ENCODE measurements at regions not wholly inside any gene's neighbourhood (a gene's known extent, or its start where the extent isn't known, plus 50 kb on each side); places are given as distances from the start of the nearest gene placed in this dataset.

DNA sequence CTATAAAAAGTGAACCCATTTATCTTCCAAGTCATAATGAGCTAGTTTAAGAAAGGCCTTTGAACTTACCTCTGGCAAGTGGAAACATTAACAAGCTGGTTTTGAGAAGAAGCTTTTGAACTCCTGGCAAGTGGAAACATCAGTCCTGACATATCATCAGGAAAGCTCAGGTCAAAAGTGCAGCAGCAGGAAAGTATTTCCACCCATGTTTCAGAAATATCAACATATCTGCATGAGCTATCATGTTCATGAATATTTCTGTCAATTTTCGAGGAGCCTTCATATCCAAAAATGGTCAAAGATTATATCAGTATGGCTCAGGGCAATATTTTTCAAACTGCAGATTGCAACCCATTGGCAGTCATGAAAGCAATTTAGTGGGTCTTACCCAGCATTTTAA lies 133.9 kb downstream of the PLK2 start:
- TF ChIP-seq, protein P1, sequence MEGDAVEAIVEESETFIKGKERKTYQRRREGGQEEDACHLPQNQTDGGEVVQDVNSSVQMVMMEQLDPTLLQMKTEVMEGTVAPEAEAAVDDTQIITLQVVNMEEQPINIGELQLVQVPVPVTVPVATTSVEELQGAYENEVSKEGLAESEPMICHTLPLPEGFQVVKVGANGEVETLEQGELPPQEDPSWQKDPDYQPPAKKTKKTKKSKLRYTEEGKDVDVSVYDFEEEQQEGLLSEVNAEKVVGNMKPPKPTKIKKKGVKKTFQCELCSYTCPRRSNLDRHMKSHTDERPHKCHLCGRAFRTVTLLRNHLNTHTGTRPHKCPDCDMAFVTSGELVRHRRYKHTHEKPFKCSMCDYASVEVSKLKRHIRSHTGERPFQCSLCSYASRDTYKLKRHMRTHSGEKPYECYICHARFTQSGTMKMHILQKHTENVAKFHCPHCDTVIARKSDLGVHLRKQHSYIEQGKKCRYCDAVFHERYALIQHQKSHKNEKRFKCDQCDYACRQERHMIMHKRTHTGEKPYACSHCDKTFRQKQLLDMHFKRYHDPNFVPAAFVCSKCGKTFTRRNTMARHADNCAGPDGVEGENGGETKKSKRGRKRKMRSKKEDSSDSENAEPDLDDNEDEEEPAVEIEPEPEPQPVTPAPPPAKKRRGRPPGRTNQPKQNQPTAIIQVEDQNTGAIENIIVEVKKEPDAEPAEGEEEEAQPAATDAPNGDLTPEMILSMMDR (IDR thresholded peaks at IDR 0.05; ENCODE audit: low read length), result no peak
- TF ChIP-seq EZH2 (IDR thresholded peaks at IDR 0.05; ENCODE audit: borderline replicate concordance, low read length), result no peak

DNA sequence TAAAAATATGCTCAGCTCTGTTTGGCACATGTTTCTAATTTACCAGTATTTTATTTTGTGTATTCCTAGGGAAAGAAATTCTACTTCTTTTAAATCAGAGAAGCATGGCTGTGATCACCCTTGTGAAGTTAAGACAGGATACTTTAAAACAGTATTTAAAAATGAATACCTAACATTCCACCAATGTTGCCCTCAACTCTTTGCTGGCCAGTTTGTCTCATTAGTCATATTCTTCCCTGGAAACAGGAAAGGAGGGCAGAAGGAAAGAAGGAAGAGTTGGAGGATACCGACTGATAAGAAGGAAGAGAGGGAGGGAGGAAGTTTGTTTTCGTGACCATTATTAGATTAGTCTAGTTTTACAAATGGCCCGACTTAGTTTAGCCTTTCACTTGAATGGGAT lies 137.4 kb downstream of the PLK2 start:
- no peaks in the 10 kb centered on the region for H3K4me1 ChIP-seq (ENCODE audit: insufficient read depth, low read length, severe bottlenecking)
- no peak overlapping the region for H3K27ac ChIP-seq (ENCODE audit: low read depth, low read length, poor library complexity, severe bottlenecking)
- no peak overlapping the region for H3K4me3 ChIP-seq (ENCODE audit: low read depth, low read length, poor library complexity, severe bottlenecking)
- no peak overlapping the region for H2AFZ ChIP-seq (ENCODE audit: low read length)
- TF ChIP-seq EZH2 (IDR thresholded peaks at IDR 0.05; ENCODE audit: borderline replicate concordance, low read length), result no peak
- TF ChIP-seq, protein P1 (IDR thresholded peaks at IDR 0.05; ENCODE audit: low read length), result no peak
- no peak overlapping the region for H3K9ac ChIP-seq (ENCODE audit: low read length)
- no peaks in the 10 kb centered on the region for H3K36me3 ChIP-seq (ENCODE audit: insufficient read depth, low read length)
- H4K20me1 ChIP-seq (ENCODE audit: insufficient read depth, low read length), result no peaks in the 10 kb centered on the region
- H3K27me3 ChIP-seq (ENCODE audit: insufficient read depth, low read length), result no peaks in the 10 kb centered on the region
- H3K9me3 ChIP-seq (ENCODE audit: low read length), result no peaks in the 10 kb centered on the region
- H3K79me2 ChIP-seq (ENCODE audit: insufficient read depth, low read length), result no peaks in the 10 kb centered on the region
- no peaks in the 10 kb centered on the region for H3K9me2 ChIP-seq (ENCODE audit: low read depth, low read length)
- no peak overlapping the region for H3K4me2 ChIP-seq (ENCODE audit: low read length)
- H3F3A ChIP-seq (ENCODE audit: insufficient read depth, low read length), result no peaks in the 10 kb centered on the region

More for the DNA sequence above, 133.9 kb downstream of the PLK2 start:
- Histone ChIP-seq H4K20me1 (ENCODE audit: insufficient read depth, low read length) (no peaks in the 10 kb centered on the region), H3K27ac (ENCODE audit: low read depth, low read length, poor library complexity, severe bottlenecking) (no peak overlapping the region), H3K27me3 (ENCODE audit: insufficient read depth, low read length) (no peaks in the 10 kb centered on the region), H3K9me2 (ENCODE audit: low read depth, low read length) (no peaks in the 10 kb centered on the region), H3F3A (ENCODE audit: insufficient read depth, low read length) (no peaks in the 10 kb centered on the region), H3K4me1 (ENCODE audit: insufficient read depth, low read length, severe bottlenecking) (no peaks in the 10 kb centered on the region), H3K36me3 (ENCODE audit: insufficient read depth, low read length) (no peaks in the 10 kb centered on the region), H3K79me2 (ENCODE audit: insufficient read depth, low read length) (no peaks in the 10 kb centered on the region), H3K4me3 (ENCODE audit: low read depth, low read length, poor library complexity, severe bottlenecking) (no peak overlapping the region), H3K9me3 (ENCODE audit: low read length) (no peaks in the 10 kb centered on the region), H3K9ac (ENCODE audit: low read length) (no peak overlapping the region), H2AFZ (ENCODE audit: low read length) (no peak overlapping the region), H3K4me2 (ENCODE audit: low read length) (no peak overlapping the region)

DNA sequence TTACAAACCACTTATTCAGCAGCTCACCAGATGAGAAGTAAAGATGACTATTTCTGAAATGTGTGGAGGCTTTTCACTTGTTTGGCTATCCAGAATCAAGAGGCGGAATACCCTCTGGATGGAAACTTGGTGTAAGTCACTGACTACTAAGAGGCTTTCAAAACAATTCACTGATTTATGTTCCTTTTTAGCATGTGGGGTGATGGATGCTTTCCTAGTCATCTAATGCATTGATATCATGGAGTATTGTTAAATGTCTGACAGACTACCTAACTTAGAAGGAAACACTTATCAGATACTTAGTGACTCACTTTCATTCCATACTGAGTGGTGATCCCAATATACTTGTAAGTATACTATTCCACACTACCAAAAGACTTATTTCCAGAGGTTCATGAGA lies 141.4 kb downstream of the PLK2 start:
- Histone ChIP-seq H3K4me1 (ENCODE audit: insufficient read depth, low read length, severe bottlenecking) (no peaks in the 10 kb centered on the region), H3K79me2 (ENCODE audit: insufficient read depth, low read length) (no peaks in the 10 kb centered on the region), H3K9me3 (ENCODE audit: low read length) (no peaks in the 10 kb centered on the region), H3K4me3 (ENCODE audit: low read depth, low read length, poor library complexity, severe bottlenecking) (no peak overlapping the region), H3K9ac (ENCODE audit: low read length) (no peak overlapping the region), H3K4me2 (ENCODE audit: low read length) (no peak overlapping the region), H3K36me3 (ENCODE audit: insufficient read depth, low read length) (no peaks in the 10 kb centered on the region), H4K20me1 (ENCODE audit: insufficient read depth, low read length) (no peaks in the 10 kb centered on the region), H2AFZ (ENCODE audit: low read length) (no peak overlapping the region), H3K27ac (ENCODE audit: low read depth, low read length, poor library complexity, severe bottlenecking) (no peak overlapping the region), H3F3A (ENCODE audit: insufficient read depth, low read length) (no peaks in the 10 kb centered on the region), H3K9me2 (ENCODE audit: low read depth, low read length) (no peaks in the 10 kb centered on the region), H3K27me3 (ENCODE audit: insufficient read depth, low read length) (no peaks in the 10 kb centered on the region)
- TF ChIP-seq, protein P1 (IDR thresholded peaks at IDR 0.05; ENCODE audit: low read length), result no peak
- TF ChIP-seq EZH2 (IDR thresholded peaks at IDR 0.05; ENCODE audit: borderline replicate concordance, low read length), result no peak
